HepG2 (cell line): ENCODE measurements at regions not wholly inside any gene's neighbourhood (a gene's known extent, or its start where the extent isn't known, plus 50 kb on each side); places are given as distances from the start of the nearest gene placed in this dataset.

Experiments
- ATAC-seq: fragments of 200-7000 bp; cut with Tn5 transposase; 3 replicates; pipeline ENCODE4 v1.9.1; 2020; ENCODE audit warnings: mild to moderate bottlenecking, moderate library complexity
- BruUV-seq: library from RNA; stranded (reverse); fragments of 400-500 nt; replicated peaks from 2 replicates; lab custom pipeline; 2021; lab: Mats Ljungman, UMichigan
- CTCF ChIA-PET: fragments of 300-600 bp; formaldehyde crosslinking; extraction: SDS; loops from one replicate; lab custom pipeline; 2021; ENCODE audit warnings: low total read pairs, inconsistent platforms, low intra/inter-chr PET ratio; lab: Yijun Ruan, JAX
- POLR2A ChIA-PET: fragments of 350-600 bp; sonication (Branson Sonifier 250); formaldehyde crosslinking; loops from one replicate; lab custom pipeline; 2020; ENCODE audit warnings: antibody characterized with exemption, inconsistent platforms; lab: Yijun Ruan, JAX
- DNase-seq: peaks from one replicate; pipeline ENCODE4 v3.0.0-alpha.2; 2015; ENCODE audit warnings: low spot score
- FAIRE-seq: peaks from 3 replicates; lab custom pipeline; 2011; peaks lifted over from hg19 to GRCh38; lab: Jason Lieb, UNC
- H2AFZ ChIP-seq: one replicate; pipeline ENCODE4 v1.6.1; 2011; ENCODE audit warnings: low read length, inconsistent platforms
- H3K27ac ChIP-seq: fragments of 300-600 bp; 3 replicates; pipeline ENCODE4 v1.8.0; 2011; ENCODE audit warnings: mixed run types, mild to moderate bottlenecking, mixed read lengths, low read length, inconsistent platforms; ENCODE audit not compliant: insufficient read depth; ENCODE audit errors: extremely low read length
- H3K27me3 ChIP-seq, 2 experiments: fragments of 200-600 bp in 1 of 2; 2 replicates in 1 of 2; 3 replicates in 1 of 2; pipeline versions ENCODE4 v1.6.0 to v1.8.0; 2011; ENCODE audit warnings: low read length in 2 of 2, mild to moderate bottlenecking in 2 of 2, moderate library complexity in 2 of 2, inconsistent platforms in 1 of 2; ENCODE audit not compliant: insufficient read depth in 2 of 2, control insufficient read depth in 1 of 2
- H3K36me3 ChIP-seq, 2 experiments: fragments of 200-600 bp in 1 of 2; replicated peaks in 1 of 2; 2 replicates in 1 of 2; 3 replicates in 1 of 2; pipeline versions ENCODE4 v1.5.1 to v1.8.0; 2011; ENCODE audit warnings: low read length in 2 of 2, inconsistent platforms in 1 of 2; ENCODE audit not compliant: insufficient read depth in 2 of 2, control insufficient read depth in 1 of 2
- H3K4me1 ChIP-seq: 2 replicates; pipeline ENCODE4 v1.5.1; 2012; ENCODE audit warnings: low read length, inconsistent platforms; ENCODE audit not compliant: insufficient read depth
- H3K4me2 ChIP-seq: 2 replicates; pipeline ENCODE4 v1.6.0; 2011; ENCODE audit warnings: low read depth, low read length, inconsistent platforms
- H3K4me3 ChIP-seq, 3 experiments: fragments of 200-600 bp in 1 of 3; sonication (generic), shearing (Covaris generic) in 1 of 3; replicated peaks in 1 of 3; 2 replicates each; pipeline ENCODE4 v1.5.1; 2011 to 2016; ENCODE audit warnings: low read length in 3 of 3, inconsistent platforms in 2 of 3, low read depth in 2 of 3, mild to moderate bottlenecking in 2 of 3, control low read depth in 1 of 3, mixed read lengths in 1 of 3; ENCODE audit not compliant: insufficient read depth in 1 of 3
- H3K79me2 ChIP-seq: one replicate; pipeline ENCODE4 v1.6.1; 2011; ENCODE audit warnings: low read length, inconsistent platforms; ENCODE audit not compliant: insufficient read depth
- H3K9ac ChIP-seq: 2 replicates; pipeline ENCODE4 v1.6.0; 2011; ENCODE audit warnings: mild to moderate bottlenecking, low read depth, low read length, inconsistent platforms; ENCODE audit not compliant: insufficient read depth
- H3K9me3 ChIP-seq: 2 replicates; pipeline ENCODE4 v1.5.1; 2012; ENCODE audit warnings: mild to moderate bottlenecking, low read length
- H4K20me1 ChIP-seq: 2 replicates; pipeline ENCODE4 v1.6.0; 2011; ENCODE audit warnings: inconsistent platforms, mild to moderate bottlenecking, low read length, moderate library complexity; ENCODE audit not compliant: insufficient read depth
- BORCS8-MEF2B ChIP-seq: sonication (generic); formaldehyde crosslinking; IDR thresholded peaks from 2 replicates; pipeline ENCODE4 v1.8.0; 2022; ENCODE audit warnings: mild to moderate bottlenecking, missing genetic modification reagents
- BRCA1 ChIP-seq: sonication (generic); formaldehyde crosslinking; IDR thresholded peaks from 2 replicates; pipeline ENCODE4 v1.4.0; 2020; ENCODE audit warnings: missing genetic modification reagents
- MEF2D ChIP-seq: sonication (generic); formaldehyde crosslinking; IDR thresholded peaks from 2 replicates; pipeline ENCODE4 v1.5.1; 2020; ENCODE audit warnings: mild to moderate bottlenecking, missing genetic modification reagents
- NCOA2 ChIP-seq: sonication (generic); formaldehyde crosslinking; IDR thresholded peaks from 2 replicates; pipeline ENCODE4 v1.8.0; 2022; ENCODE audit warnings: inconsistent platforms
- PTBP1 ChIP-seq: fragments of 200-400 bp; formaldehyde crosslinking; IDR thresholded peaks from 2 replicates; pipeline ENCODE4 v1.6.1; 2018; ENCODE audit warnings: low read length, low read depth; ENCODE audit not compliant: poor library complexity, severe bottlenecking
- RBFOX2 ChIP-seq: fragments of 200-400 bp; formaldehyde crosslinking; IDR thresholded peaks from 2 replicates; pipeline ENCODE4 v1.6.1; 2017; ENCODE audit warnings: low read depth, mild to moderate bottlenecking, low read length
- ZNF652 ChIP-seq: IDR thresholded peaks from 2 replicates; pipeline ENCODE4 v1.6.1; 2016; ENCODE audit warnings: low read depth, borderline replicate concordance
- ZNF816 ChIP-seq: sonication (generic); formaldehyde crosslinking; IDR thresholded peaks from 2 replicates; pipeline ENCODE4 v1.8.0; 2022; ENCODE audit warnings: missing genetic modification reagents, mild to moderate bottlenecking, borderline replicate concordance
- WGBS: methylation state at CpG from one replicate; pipeline ENCODE4 v1.1.6; 2017; ENCODE audit warnings: low lambda C conversion rate; 5-methylcytosine and 5-hydroxymethylcytosine counted together
- in situ Hi-C: cut with HindIII; loops from 2 replicates; pipeline ENCODE4 v1.10.0; 2017; ENCODE audit warnings: low pct_unique_long_range_greater_than_20kb; ENCODE audit not compliant: extremely low pct_ligation_motif_present
- intact Hi-C: fragments of 100-400 bp; cut with micrococcal nuclease; formaldehyde crosslinking; loops from one replicate; pipeline ENCODE4 v1.10.0; 2022; ENCODE audit not compliant: unreplicated experiment
- TF ChIP-seq, protein P1 (sequence below): IDR thresholded peaks from 2 replicates; pipeline ENCODE4 v1.6.1; 2016; ENCODE audit warnings: low read depth
- TF ChIP-seq, protein P2 (sequence below): sonication (generic); formaldehyde crosslinking; IDR thresholded peaks from 2 replicates; pipeline ENCODE4 v1.4.0; 2020; ENCODE audit warnings: low read depth, mild to moderate bottlenecking, missing genetic modification reagents

DNA sequence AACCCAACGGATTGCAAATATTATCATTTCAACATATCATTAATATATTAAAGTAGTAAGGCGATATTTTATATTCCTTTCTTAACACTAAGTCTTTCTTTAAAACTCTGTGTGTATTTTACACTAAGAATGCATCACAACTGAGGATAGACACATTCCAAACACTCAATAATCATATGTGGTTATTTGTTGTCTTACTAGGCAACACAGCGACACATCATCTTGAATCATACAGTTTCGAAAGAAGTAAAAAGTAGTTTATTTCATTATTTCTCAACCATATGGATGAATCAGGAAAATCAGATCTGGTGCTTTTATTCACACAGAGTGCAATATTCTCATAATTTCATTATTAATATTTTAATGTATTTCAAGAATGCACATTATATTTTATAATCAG, 662.4 kb downstream of the EPHA7 start:
- FAIRE-seq, result no peak
- no peak for DNase-seq
- H2AFZ ChIP-seq, result no peak overlapping the region
- CTCF ChIA-PET, result no interaction called here
- in situ Hi-C loops, result no loop called here
- H3K9me3 ChIP-seq, result peaks cover 20% of the 10 kb centered on the region
- no peaks in the 10 kb centered on the region for H3K79me2 ChIP-seq
- WGBS, result 4% methylated on average over 4 of the region's 4 CpGs
- no peak overlapping the region for H3K4me3 ChIP-seq
- H3K9ac ChIP-seq, result no peak overlapping the region
- POLR2A ChIA-PET, result no interaction called here
- no peaks in the 10 kb centered on the region for H4K20me1 ChIP-seq
- ATAC-seq, result no peak
- no TSS peak for BruUV-seq
- H3K36me3 ChIP-seq, result no peaks in the 10 kb centered on the region
- TF ChIP-seq PTBP1 (no peak), MEF2D (CRISPR knock-in tag) (no peak), NCOA2 (CRISPR knock-in tag) (no peak), RBFOX2 (no peak), ZNF652 (CRISPR knock-in tag) (no peak)
- H3K27ac ChIP-seq, result no peak overlapping the region
- H3K4me1 ChIP-seq, result no peaks in the 10 kb centered on the region
- H3K27me3 ChIP-seq, result no peaks in the 10 kb centered on the region
- intact Hi-C loops, result no loop called here
- no peak overlapping the region for H3K4me2 ChIP-seq

DNA sequence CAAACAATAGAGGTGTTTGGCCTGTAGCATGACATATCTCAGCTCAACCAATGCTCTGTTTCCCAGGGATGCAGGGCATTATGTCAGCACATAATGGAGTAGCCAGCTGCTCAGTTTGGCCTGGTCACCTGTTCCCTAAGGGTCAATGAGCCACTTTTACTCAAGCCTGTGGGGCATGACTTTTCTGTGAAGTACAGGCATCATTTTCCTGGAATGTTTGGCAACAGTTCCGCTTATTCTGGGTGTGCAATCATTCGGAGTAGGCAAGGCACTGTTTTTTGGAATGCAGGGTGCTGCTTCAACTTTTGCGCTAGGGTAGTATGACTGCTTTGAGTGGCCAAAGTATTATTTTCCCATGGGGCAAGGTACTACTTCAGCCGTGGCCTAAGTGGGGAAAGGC, 665.4 kb downstream of the EPHA7 start:
- no peaks in the 10 kb centered on the region for H4K20me1 ChIP-seq
- peaks cover 22% of the 10 kb centered on the region for H3K9me3 ChIP-seq
- no peak overlapping the region for H2AFZ ChIP-seq
- H3K9ac ChIP-seq, result no peak overlapping the region
- FAIRE-seq (no peak), ATAC-seq (no peak), DNase-seq (no peak)
- no peaks in the 10 kb centered on the region for H3K27me3 ChIP-seq
- CTCF ChIA-PET, result no interaction called here
- TF ChIP-seq ZNF816 (CRISPR knock-in tag) (no peak), BORCS8-MEF2B (CRISPR knock-in tag) (no peak), BRCA1 (no peak)
- TF ChIP-seq, protein P1, sequence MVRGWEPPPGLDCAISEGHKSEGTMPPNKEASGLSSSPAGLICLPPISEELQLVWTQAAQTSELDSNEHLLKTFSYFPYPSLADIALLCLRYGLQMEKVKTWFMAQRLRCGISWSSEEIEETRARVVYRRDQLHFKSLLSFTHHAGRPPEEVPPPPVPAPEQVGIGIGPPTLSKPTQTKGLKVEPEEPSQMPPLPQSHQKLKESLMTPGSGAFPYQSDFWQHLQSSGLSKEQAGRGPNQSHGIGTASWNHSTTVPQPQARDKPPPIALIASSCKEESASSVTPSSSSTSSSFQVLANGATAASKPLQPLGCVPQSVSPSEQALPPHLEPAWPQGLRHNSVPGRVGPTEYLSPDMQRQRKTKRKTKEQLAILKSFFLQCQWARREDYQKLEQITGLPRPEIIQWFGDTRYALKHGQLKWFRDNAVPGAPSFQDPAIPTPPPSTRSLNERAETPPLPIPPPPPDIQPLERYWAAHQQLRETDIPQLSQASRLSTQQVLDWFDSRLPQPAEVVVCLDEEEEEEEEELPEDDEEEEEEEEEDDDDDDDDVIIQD, result no peak
- TF ChIP-seq, protein P2, sequence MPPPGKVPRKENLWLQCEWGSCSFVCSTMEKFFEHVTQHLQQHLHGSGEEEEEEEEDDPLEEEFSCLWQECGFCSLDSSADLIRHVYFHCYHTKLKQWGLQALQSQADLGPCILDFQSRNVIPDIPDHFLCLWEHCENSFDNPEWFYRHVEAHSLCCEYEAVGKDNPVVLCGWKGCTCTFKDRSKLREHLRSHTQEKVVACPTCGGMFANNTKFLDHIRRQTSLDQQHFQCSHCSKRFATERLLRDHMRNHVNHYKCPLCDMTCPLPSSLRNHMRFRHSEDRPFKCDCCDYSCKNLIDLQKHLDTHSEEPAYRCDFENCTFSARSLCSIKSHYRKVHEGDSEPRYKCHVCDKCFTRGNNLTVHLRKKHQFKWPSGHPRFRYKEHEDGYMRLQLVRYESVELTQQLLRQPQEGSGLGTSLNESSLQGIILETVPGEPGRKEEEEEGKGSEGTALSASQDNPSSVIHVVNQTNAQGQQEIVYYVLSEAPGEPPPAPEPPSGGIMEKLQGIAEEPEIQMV (CRISPR knock-in tag), result no peak
- no TSS peak for BruUV-seq
- H3K36me3 ChIP-seq, result no peaks in the 10 kb centered on the region
- no peak overlapping the region for H3K4me2 ChIP-seq
- H3K4me1 ChIP-seq, result no peaks in the 10 kb centered on the region
- WGBS, result 20% methylated on average over 4 of the region's 4 CpGs
- in situ Hi-C loops, result no loop called here
- no peak overlapping the region for H3K27ac ChIP-seq
- POLR2A ChIA-PET, result no interaction called here
- intact Hi-C loops, result no loop called here
- no peak overlapping the region for H3K4me3 ChIP-seq
- no peaks in the 10 kb centered on the region for H3K79me2 ChIP-seq
